ENCODE measurements at regions not wholly inside any gene's neighbourhood (a gene's known extent, or its start where the extent isn't known, plus 50 kb on each side); places are given as distances from the start of the nearest gene placed in this dataset.

DNA sequence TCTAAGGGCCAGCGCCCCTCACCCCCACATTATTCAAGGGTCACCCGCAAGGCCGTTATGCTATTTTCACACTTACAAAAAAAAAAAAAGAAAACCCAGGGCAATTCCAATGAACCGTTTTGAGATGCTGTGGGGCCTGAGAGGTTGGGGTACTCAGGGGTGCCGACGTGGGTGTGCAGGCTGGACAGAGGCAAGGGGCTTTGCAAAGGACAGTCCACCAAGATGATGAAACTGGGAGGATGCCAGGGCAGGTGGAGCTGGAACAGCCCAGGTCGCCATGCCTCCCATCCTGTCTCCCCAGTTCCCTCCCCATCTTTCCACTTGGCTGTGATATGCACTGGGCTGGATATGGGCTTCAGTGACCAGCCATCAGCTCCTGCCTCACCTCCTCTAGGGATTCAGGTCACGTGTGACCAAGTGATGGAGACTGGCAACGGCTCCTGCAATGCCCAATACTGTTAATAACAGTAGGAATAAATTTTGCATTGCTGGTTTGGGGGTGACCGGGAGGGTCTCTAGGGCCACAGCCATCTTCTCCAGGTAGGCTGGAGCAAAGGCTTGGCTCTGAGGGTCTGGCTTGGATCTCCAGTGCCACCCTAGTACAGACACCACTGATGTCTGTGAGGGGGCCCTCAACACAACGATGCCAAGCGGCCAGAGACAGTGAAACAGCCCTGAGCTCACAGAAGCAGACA, 151.3 kb upstream of the TNRC6C start:
- TF ChIP-seq ZNF274 (IDR thresholded peaks at IDR 0.05; ENCODE audit: borderline replicate concordance, low read depth, low read length) = no peak
- TF ChIP-seq, protein P1, sequence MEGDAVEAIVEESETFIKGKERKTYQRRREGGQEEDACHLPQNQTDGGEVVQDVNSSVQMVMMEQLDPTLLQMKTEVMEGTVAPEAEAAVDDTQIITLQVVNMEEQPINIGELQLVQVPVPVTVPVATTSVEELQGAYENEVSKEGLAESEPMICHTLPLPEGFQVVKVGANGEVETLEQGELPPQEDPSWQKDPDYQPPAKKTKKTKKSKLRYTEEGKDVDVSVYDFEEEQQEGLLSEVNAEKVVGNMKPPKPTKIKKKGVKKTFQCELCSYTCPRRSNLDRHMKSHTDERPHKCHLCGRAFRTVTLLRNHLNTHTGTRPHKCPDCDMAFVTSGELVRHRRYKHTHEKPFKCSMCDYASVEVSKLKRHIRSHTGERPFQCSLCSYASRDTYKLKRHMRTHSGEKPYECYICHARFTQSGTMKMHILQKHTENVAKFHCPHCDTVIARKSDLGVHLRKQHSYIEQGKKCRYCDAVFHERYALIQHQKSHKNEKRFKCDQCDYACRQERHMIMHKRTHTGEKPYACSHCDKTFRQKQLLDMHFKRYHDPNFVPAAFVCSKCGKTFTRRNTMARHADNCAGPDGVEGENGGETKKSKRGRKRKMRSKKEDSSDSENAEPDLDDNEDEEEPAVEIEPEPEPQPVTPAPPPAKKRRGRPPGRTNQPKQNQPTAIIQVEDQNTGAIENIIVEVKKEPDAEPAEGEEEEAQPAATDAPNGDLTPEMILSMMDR (IDR thresholded peaks at IDR 0.05 in 2 of 3, conservative IDR thresholded peaks at IDR 0.05 in 1 of 3; ENCODE audit: insufficient read depth in 2 of 3, low read depth in 1 of 3, low read length in 3 of 3) = no peak
- no peak for TF ChIP-seq GTF2A2 (tag; IDR thresholded peaks at IDR 0.05)
- TF ChIP-seq USF2 (CRISPR knock-in tag; IDR thresholded peaks at IDR 0.05) = no peak
- no peak for TF ChIP-seq LARP7 (IDR thresholded peaks at IDR 0.05)
- TF ChIP-seq, protein P2, sequence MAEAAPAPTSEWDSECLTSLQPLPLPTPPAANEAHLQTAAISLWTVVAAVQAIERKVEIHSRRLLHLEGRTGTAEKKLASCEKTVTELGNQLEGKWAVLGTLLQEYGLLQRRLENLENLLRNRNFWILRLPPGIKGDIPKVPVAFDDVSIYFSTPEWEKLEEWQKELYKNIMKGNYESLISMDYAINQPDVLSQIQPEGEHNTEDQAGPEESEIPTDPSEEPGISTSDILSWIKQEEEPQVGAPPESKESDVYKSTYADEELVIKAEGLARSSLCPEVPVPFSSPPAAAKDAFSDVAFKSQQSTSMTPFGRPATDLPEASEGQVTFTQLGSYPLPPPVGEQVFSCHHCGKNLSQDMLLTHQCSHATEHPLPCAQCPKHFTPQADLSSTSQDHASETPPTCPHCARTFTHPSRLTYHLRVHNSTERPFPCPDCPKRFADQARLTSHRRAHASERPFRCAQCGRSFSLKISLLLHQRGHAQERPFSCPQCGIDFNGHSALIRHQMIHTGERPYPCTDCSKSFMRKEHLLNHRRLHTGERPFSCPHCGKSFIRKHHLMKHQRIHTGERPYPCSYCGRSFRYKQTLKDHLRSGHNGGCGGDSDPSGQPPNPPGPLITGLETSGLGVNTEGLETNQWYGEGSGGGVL (CRISPR knock-in tag; IDR thresholded peaks at IDR 0.05) = no peak
- TF ChIP-seq KLF13 (tag; IDR thresholded peaks at IDR 0.05; ENCODE audit: borderline replicate concordance, low read depth) = no peak
- TF ChIP-seq, protein P3, sequence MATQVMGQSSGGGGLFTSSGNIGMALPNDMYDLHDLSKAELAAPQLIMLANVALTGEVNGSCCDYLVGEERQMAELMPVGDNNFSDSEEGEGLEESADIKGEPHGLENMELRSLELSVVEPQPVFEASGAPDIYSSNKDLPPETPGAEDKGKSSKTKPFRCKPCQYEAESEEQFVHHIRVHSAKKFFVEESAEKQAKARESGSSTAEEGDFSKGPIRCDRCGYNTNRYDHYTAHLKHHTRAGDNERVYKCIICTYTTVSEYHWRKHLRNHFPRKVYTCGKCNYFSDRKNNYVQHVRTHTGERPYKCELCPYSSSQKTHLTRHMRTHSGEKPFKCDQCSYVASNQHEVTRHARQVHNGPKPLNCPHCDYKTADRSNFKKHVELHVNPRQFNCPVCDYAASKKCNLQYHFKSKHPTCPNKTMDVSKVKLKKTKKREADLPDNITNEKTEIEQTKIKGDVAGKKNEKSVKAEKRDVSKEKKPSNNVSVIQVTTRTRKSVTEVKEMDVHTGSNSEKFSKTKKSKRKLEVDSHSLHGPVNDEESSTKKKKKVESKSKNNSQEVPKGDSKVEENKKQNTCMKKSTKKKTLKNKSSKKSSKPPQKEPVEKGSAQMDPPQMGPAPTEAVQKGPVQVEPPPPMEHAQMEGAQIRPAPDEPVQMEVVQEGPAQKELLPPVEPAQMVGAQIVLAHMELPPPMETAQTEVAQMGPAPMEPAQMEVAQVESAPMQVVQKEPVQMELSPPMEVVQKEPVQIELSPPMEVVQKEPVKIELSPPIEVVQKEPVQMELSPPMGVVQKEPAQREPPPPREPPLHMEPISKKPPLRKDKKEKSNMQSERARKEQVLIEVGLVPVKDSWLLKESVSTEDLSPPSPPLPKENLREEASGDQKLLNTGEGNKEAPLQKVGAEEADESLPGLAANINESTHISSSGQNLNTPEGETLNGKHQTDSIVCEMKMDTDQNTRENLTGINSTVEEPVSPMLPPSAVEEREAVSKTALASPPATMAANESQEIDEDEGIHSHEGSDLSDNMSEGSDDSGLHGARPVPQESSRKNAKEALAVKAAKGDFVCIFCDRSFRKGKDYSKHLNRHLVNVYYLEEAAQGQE (IDR thresholded peaks at IDR 0.05; ENCODE audit: borderline replicate concordance) = no peak
- TF ChIP-seq, protein P3 (CRISPR knock-in tag; IDR thresholded peaks at IDR 0.05; ENCODE audit: low read depth) = no peak
